SK-N-SH (cell line): ENCODE measurements at regions not wholly inside any gene's neighbourhood (a gene's known extent, or its start where the extent isn't known, plus 50 kb on each side); places are given as distances from the start of the nearest gene placed in this dataset.

Experiments
- CTCF ChIA-PET: fragments of 300-600, 350-600 bp; formaldehyde crosslinking; extraction: SDS; loops from one replicate; lab custom pipeline; 2021; lab: Yijun Ruan, JAX
- POLR2A ChIA-PET: fragments of 350-600 bp; sonication (Branson Sonifier 250); formaldehyde crosslinking; extraction: SDS; loops from one replicate; lab custom pipeline; 2020; ENCODE audit warnings: antibody characterized with exemption, inconsistent platforms; lab: Yijun Ruan, JAX
- DNase-seq: peaks from one replicate; pipeline ENCODE4 v3.0.0; 2012
- H2AFZ ChIP-seq: fragments of 200-600 bp; sonication (generic); 2 replicates; pipeline ENCODE4 v1.8.1; 2016; ENCODE audit warnings: antibody characterized with exemption, mild to moderate bottlenecking, low read depth
- H3F3A ChIP-seq: fragments of 200-600 bp; sonication (generic); replicated peaks from 2 replicates; pipeline ENCODE3; 2016; ENCODE audit warnings: antibody characterized with exemption, mild to moderate bottlenecking; ENCODE audit not compliant: insufficient read depth
- H3K27ac ChIP-seq, 2 experiments: fragments of 200-500 bp in 1 of 2; fragments of 200-600 bp in 1 of 2; sonication (Bioruptor generic) in 1 of 2; sonication (generic), shearing (Covaris generic) in 1 of 2; 2 replicates each; pipeline versions ENCODE4 v1.5.1 to v1.6.1; 2014 to 2016; ENCODE audit warnings: low read depth in 2 of 2, inconsistent platforms in 1 of 2, low read length in 1 of 2, mild to moderate bottlenecking in 1 of 2, mixed read lengths in 1 of 2
- H3K27me3 ChIP-seq: fragments of 200-600 bp; sonication (generic), shearing (Covaris generic); 2 replicates; pipeline ENCODE4 v1.6.1; 2016; ENCODE audit warnings: mixed run types; ENCODE audit not compliant: insufficient read depth
- H3K36me3 ChIP-seq, 2 experiments: fragments of 200-500 bp in 1 of 2; fragments of 200-600 bp in 1 of 2; sonication (Bioruptor generic) in 1 of 2; sonication (generic) in 1 of 2; replicated peaks in 1 of 2; 2 replicates each; pipeline versions ENCODE3 to v1.5.1; 2014 to 2016; ENCODE audit warnings: low read length in 1 of 2, mild to moderate bottlenecking in 1 of 2; ENCODE audit not compliant: insufficient read depth in 2 of 2, control insufficient read depth in 1 of 2
- H3K4me1 ChIP-seq, 2 experiments: fragments of 200-500 bp in 1 of 2; fragments of 200-600 bp in 1 of 2; sonication (Bioruptor generic) in 1 of 2; sonication (generic), shearing (Covaris generic) in 1 of 2; 2 replicates each; pipeline versions ENCODE4 v1.5.1 to v1.6.1; 2014 to 2016; ENCODE audit warnings: low read depth in 1 of 2, low read length in 1 of 2, mixed run types in 1 of 2; ENCODE audit not compliant: insufficient read depth in 2 of 2, control insufficient read depth in 1 of 2
- H3K4me2 ChIP-seq: fragments of 200-600 bp; sonication (generic), shearing (Covaris generic); 2 replicates; pipeline ENCODE4 v1.6.1; 2017; ENCODE audit warnings: mixed run types
- H3K4me3 ChIP-seq, 2 experiments: fragments of 200-500 bp in 1 of 2; fragments of 200-600 bp in 1 of 2; sonication (Bioruptor generic) in 1 of 2; sonication (generic), shearing (Covaris generic) in 1 of 2; 2 replicates each; pipeline versions ENCODE4 v1.5.1 to v1.8.1; 2014 to 2016; ENCODE audit warnings: low read depth in 2 of 2, inconsistent platforms in 1 of 2, low read length in 1 of 2, mild to moderate bottlenecking in 1 of 2, mixed read lengths in 1 of 2, moderate library complexity in 1 of 2
- H3K79me2 ChIP-seq: fragments of 200-600 bp; sonication (generic); 2 replicates; pipeline ENCODE4 v1.8.1; 2017; ENCODE audit warnings: mild to moderate bottlenecking; ENCODE audit not compliant: insufficient read depth
- H3K9ac ChIP-seq: fragments of 200-600 bp; sonication (generic); 2 replicates; pipeline ENCODE4 v1.6.1; 2017; ENCODE audit warnings: mixed run types
- H3K9me2 ChIP-seq: fragments of 200-600 bp; sonication (generic); 2 replicates; pipeline ENCODE4 v1.6.1; 2017; ENCODE audit warnings: mixed run types
- H3K9me3 ChIP-seq: fragments of 200-600 bp; sonication (generic); 2 replicates; pipeline ENCODE4 v1.6.1; 2017; ENCODE audit warnings: mixed run types, mild to moderate bottlenecking, moderate library complexity
- H4K20me1 ChIP-seq: fragments of 200-600 bp; sonication (generic); 2 replicates; pipeline ENCODE4 v1.6.1; 2017; ENCODE audit warnings: mild to moderate bottlenecking, mixed run types; ENCODE audit not compliant: insufficient read depth
- CHD2 ChIP-seq: fragments of 150-350 bp; IDR thresholded peaks from 2 replicates; pipeline ENCODE4 v1.6.1; 2018; ENCODE audit warnings: low read length; ENCODE audit not compliant: partially characterized antibody
- GABPA ChIP-seq: IDR thresholded peaks from 2 replicates; pipeline ENCODE4 v1.4.0; 2012; ENCODE audit warnings: low read depth, mild to moderate bottlenecking
- GATA2 ChIP-seq: sonication (generic); formaldehyde crosslinking; IDR thresholded peaks from 2 replicates; pipeline ENCODE4 v1.5.0; 2020; ENCODE audit warnings: mild to moderate bottlenecking, missing genetic modification reagents
- JUND ChIP-seq: IDR thresholded peaks from 2 replicates; pipeline ENCODE4 v1.4.0; 2012
- NFIC ChIP-seq: IDR thresholded peaks from 2 replicates; pipeline ENCODE4 v1.4.0; 2012; ENCODE audit warnings: borderline replicate concordance
- SMC3 ChIP-seq: IDR thresholded peaks from 2 replicates; pipeline ENCODE4 v1.6.1; 2012; ENCODE audit warnings: low read depth, low read length, improper control_type of control experiment
- TAF1 ChIP-seq: IDR thresholded peaks from 2 replicates; pipeline ENCODE4 v1.6.1; 2012; ENCODE audit warnings: low read depth, mild to moderate bottlenecking, low read length, moderate library complexity, borderline replicate concordance
- TCF12 ChIP-seq: IDR thresholded peaks from 2 replicates; pipeline ENCODE4 v1.4.0; 2012
- WGBS: methylation state at CpG from one replicate; pipeline ENCODE4 v1.1.6; 2017; ENCODE audit warnings: low lambda C conversion rate; 5-methylcytosine and 5-hydroxymethylcytosine counted together
- TF ChIP-seq, protein P1 (sequence below): IDR thresholded peaks from 2 replicates; pipeline ENCODE4 v1.6.1; 2012; ENCODE audit warnings: mild to moderate bottlenecking, low read depth, low read length, moderate library complexity
- TF ChIP-seq, protein P2 (sequence below): IDR thresholded peaks from 2 replicates; pipeline ENCODE4 v1.4.0; 2012; ENCODE audit warnings: low read depth

DNA sequence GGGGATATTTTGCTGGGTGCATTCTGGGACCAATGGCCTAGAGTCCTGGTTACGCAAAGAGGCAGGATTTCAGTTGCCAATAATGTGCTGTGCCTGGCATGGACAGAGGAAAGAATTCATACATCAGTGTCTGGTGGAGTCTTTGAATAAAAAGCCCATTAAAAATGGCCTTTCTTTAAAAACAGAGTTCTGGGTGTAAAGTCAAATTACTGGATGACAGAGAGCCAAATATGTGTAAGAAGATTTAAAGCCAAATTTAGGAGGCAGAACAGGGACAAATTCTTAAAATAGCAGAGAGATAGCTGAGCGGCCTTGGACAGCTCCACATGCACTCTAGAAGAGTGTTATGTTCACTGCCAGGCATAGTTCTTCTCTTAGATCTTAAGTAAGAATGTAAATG lies 60.8 kb upstream of the MEOX2 start:
- H2AFZ ChIP-seq = no peak overlapping the region
- no peak overlapping the region for H3K4me3 ChIP-seq
- ChIA-PET CTCF (interaction anchor here (0.8 kb wide), 1 partner anchor 27 kb away, joined by 3 read pairs; no protein-coding TSS in a partner anchor), POLR2A (no interaction called here)
- H3K27me3 ChIP-seq = no peaks in the 10 kb centered on the region
- H3K9ac ChIP-seq = no peak overlapping the region
- TF ChIP-seq SMC3 (no peak), NFIC (no peak), CHD2 (no peak), JUND (no peak)
- TF ChIP-seq, protein P1, sequence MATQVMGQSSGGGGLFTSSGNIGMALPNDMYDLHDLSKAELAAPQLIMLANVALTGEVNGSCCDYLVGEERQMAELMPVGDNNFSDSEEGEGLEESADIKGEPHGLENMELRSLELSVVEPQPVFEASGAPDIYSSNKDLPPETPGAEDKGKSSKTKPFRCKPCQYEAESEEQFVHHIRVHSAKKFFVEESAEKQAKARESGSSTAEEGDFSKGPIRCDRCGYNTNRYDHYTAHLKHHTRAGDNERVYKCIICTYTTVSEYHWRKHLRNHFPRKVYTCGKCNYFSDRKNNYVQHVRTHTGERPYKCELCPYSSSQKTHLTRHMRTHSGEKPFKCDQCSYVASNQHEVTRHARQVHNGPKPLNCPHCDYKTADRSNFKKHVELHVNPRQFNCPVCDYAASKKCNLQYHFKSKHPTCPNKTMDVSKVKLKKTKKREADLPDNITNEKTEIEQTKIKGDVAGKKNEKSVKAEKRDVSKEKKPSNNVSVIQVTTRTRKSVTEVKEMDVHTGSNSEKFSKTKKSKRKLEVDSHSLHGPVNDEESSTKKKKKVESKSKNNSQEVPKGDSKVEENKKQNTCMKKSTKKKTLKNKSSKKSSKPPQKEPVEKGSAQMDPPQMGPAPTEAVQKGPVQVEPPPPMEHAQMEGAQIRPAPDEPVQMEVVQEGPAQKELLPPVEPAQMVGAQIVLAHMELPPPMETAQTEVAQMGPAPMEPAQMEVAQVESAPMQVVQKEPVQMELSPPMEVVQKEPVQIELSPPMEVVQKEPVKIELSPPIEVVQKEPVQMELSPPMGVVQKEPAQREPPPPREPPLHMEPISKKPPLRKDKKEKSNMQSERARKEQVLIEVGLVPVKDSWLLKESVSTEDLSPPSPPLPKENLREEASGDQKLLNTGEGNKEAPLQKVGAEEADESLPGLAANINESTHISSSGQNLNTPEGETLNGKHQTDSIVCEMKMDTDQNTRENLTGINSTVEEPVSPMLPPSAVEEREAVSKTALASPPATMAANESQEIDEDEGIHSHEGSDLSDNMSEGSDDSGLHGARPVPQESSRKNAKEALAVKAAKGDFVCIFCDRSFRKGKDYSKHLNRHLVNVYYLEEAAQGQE = peak; percentile 62; the same call in 1 of the 2 replicates
- TF ChIP-seq, protein P2, sequence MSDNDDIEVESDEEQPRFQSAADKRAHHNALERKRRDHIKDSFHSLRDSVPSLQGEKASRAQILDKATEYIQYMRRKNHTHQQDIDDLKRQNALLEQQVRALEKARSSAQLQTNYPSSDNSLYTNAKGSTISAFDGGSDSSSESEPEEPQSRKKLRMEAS = no peak
- H4K20me1 ChIP-seq = no peaks in the 10 kb centered on the region
- H3K27ac ChIP-seq = no peak overlapping the region
- H3K36me3 ChIP-seq = no peaks in the 10 kb centered on the region
- 10% methylated on average over 2 of the region's 2 CpGs for WGBS
- no peaks in the 10 kb centered on the region for H3K9me3 ChIP-seq
- H3K4me2 ChIP-seq = no peak overlapping the region
- H3K79me2 ChIP-seq = no peaks in the 10 kb centered on the region
- DNase-seq = no peak
- no peaks in the 10 kb centered on the region for H3K9me2 ChIP-seq
- no peaks in the 10 kb centered on the region for H3F3A ChIP-seq
- no peaks in the 10 kb centered on the region for H3K4me1 ChIP-seq

DNA sequence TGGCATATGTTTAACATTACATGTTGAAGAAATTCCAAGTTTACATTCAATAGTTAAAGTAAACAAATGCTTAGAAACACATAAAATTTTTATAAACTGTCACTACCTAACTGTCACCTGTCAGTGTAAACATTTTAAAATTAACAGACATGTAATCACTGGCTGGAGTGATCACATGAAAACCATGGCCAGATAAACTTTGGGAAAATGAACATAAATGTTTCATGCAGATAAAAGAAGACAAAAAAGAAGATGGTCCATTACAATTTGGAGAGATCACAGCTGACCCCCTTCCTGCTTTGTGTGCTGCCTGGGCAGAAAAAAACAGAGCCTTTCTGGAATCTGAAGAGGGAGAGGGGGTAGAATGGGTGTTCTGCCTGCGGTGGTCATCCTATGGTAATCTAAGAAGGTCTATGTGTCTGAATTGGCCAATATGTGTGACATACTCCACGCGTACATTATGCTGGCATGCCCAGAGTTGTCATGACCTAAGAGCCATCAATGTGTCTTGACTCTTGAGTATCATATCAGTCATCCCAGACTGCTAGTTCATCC lies 57.5 kb upstream of the MEOX2 start:
- POLR2A ChIA-PET = no interaction called here
- Histone ChIP-seq H3K27ac (no peak overlapping the region), H3F3A (no peaks in the 10 kb centered on the region), H3K9me3 (no peaks in the 10 kb centered on the region), H3K36me3 (no peaks in the 10 kb centered on the region), H3K9me2 (no peaks in the 10 kb centered on the region), H4K20me1 (no peaks in the 10 kb centered on the region), H3K79me2 (no peaks in the 10 kb centered on the region), H3K4me1 (no peaks in the 10 kb centered on the region), H3K27me3 (no peaks in the 10 kb centered on the region), H3K4me3 (no peak overlapping the region), H3K9ac (no peak overlapping the region), H2AFZ (no peak overlapping the region), H3K4me2 (no peak overlapping the region)
- WGBS = 41% methylated on average over 3 of the region's 3 CpGs
- CTCF ChIA-PET = interaction anchor here (2.2 kb wide), 1 partner anchor 23 kb away, joined by 9 read pairs; no protein-coding TSS in a partner anchor
- DNase-seq = no peak
- TF ChIP-seq TCF12 (no peak), TAF1 (no peak), NFIC (no peak), GABPA (no peak), GATA2 (CRISPR knock-in tag) (no peak), CHD2 (no peak)
